KMS-11 (cell line): ENCODE measurements at regions not wholly inside any gene's neighbourhood (a gene's known extent, or its start where the extent isn't known, plus 50 kb on each side); places are given as distances from the start of the nearest gene placed in this dataset.

Source experiments
- H2AFZ ChIP-seq: fragments of 200-600 bp; sonication (generic); 2 replicates; pipeline ENCODE4 v1.6.1; 2016; ENCODE audit warnings: antibody characterized with exemption, mixed run types, low read depth
- H3K27ac ChIP-seq: fragments of 200-600 bp; sonication (generic); 2 replicates; pipeline ENCODE4 v1.6.1; 2016; ENCODE audit warnings: mild to moderate bottlenecking, mixed run types
- H3K27me3 ChIP-seq: fragments of 200-600 bp; sonication (generic); 2 replicates; pipeline ENCODE4 v1.6.1; 2017; ENCODE audit warnings: mild to moderate bottlenecking, low read depth, mixed run types, moderate library complexity; ENCODE audit not compliant: insufficient read depth
- H3K36me3 ChIP-seq: fragments of 200-600 bp; sonication (generic); 2 replicates; pipeline ENCODE4 v1.6.1; 2017; ENCODE audit warnings: mild to moderate bottlenecking, mixed run types; ENCODE audit not compliant: insufficient read depth
- H3K4me1 ChIP-seq: fragments of 200-600 bp; sonication (generic); 2 replicates; pipeline ENCODE4 v1.6.1; 2016; ENCODE audit warnings: mild to moderate bottlenecking, low read depth, mixed run types; ENCODE audit not compliant: poor library complexity, severe bottlenecking
- H3K4me2 ChIP-seq: fragments of 200-600 bp; sonication (generic); 2 replicates; pipeline ENCODE4 v1.7.0; 2016; ENCODE audit warnings: mild to moderate bottlenecking, mixed run types
- H3K4me3 ChIP-seq: fragments of 200-600 bp; sonication (generic); IDR thresholded peaks from 2 replicates; pipeline ENCODE4 v1.6.1; 2017; ENCODE audit warnings: low read depth, low read length, mixed read lengths; ENCODE audit not compliant: insufficient read depth
- H3K79me2 ChIP-seq: fragments of 200-600 bp; sonication (generic); 2 replicates; pipeline ENCODE4 v1.6.1; 2016; ENCODE audit warnings: low read depth, mixed run types; ENCODE audit not compliant: insufficient read depth
- H3K9ac ChIP-seq: fragments of 200-600 bp; sonication (generic); 2 replicates; pipeline ENCODE4 v1.6.1; 2016; ENCODE audit warnings: mild to moderate bottlenecking, mixed run types
- H4K20me1 ChIP-seq: fragments of 200-600 bp; sonication (generic); 2 replicates; pipeline ENCODE4 v1.6.1; 2016; ENCODE audit warnings: mild to moderate bottlenecking, mixed run types; ENCODE audit not compliant: insufficient read depth
- CTCF ChIP-seq: fragments of 200-600 bp; sonication (generic); conservative IDR thresholded peaks from 2 replicates; pipeline ENCODE4 v1.6.1; 2017; ENCODE audit warnings: low read depth, mild to moderate bottlenecking, antibody characterized with exemption, low read length, moderate library complexity, mixed read lengths

- peaks cover 8% of the 10 kb centered on the region for H3K4me1 ChIP-seq
- H4K20me1 ChIP-seq, result no peaks in the 10 kb centered on the region
- H3K4me3 ChIP-seq, result no peak overlapping the region
- no peak overlapping the region for H3K9ac ChIP-seq
- no peaks in the 10 kb centered on the region for H3K79me2 ChIP-seq
- H3K4me2 ChIP-seq, result no peak overlapping the region
- TF ChIP-seq CTCF, result no peak
- no peaks in the 10 kb centered on the region for H3K27me3 ChIP-seq
- H3K27ac ChIP-seq, result no peak overlapping the region
- H2AFZ ChIP-seq, result no peak overlapping the region
- H3K36me3 ChIP-seq, result no peaks in the 10 kb centered on the region
Measured at GRCh38 chr14:98189511-98189910, 1082.5 kb downstream of the BCL11B start.

- TF ChIP-seq CTCF, result no peak
- Histone ChIP-seq H3K4me1 (peaks cover 8% of the 10 kb centered on the region), H3K9ac (no peak overlapping the region), H3K4me3 (no peak overlapping the region), H3K27me3 (no peaks in the 10 kb centered on the region), H3K4me2 (no peak overlapping the region), H3K36me3 (no peaks in the 10 kb centered on the region), H2AFZ (no peak overlapping the region), H4K20me1 (no peaks in the 10 kb centered on the region), H3K79me2 (no peaks in the 10 kb centered on the region), H3K27ac (no peak overlapping the region)
Measured at GRCh38 chr14:98189944-98190343, 1082.1 kb downstream of the BCL11B start.

- H3K27me3 ChIP-seq, result no peaks in the 10 kb centered on the region
- TF ChIP-seq CTCF, result no peak
- H3K36me3 ChIP-seq, result no peaks in the 10 kb centered on the region
- no peak overlapping the region for H3K4me3 ChIP-seq
- H3K4me1 ChIP-seq, result peaks cover 38% of the 10 kb centered on the region
- no peak overlapping the region for H3K27ac ChIP-seq
- no peak overlapping the region for H3K4me2 ChIP-seq
- no peak overlapping the region for H2AFZ ChIP-seq
- no peak overlapping the region for H3K9ac ChIP-seq
- H4K20me1 ChIP-seq, result no peaks in the 10 kb centered on the region
- H3K79me2 ChIP-seq, result no peaks in the 10 kb centered on the region
Measured at GRCh38 chr14:98192946-98193345, 1079.1 kb downstream of the BCL11B start.

GRCh38 chr14:98194821-98195220, 1077.2 kb downstream of the BCL11B start:
- Histone ChIP-seq H3K79me2 (no peaks in the 10 kb centered on the region), H4K20me1 (no peaks in the 10 kb centered on the region), H3K27me3 (no peaks in the 10 kb centered on the region), H3K9ac (no peak overlapping the region), H3K4me2 (no peak overlapping the region), H3K4me3 (no peak overlapping the region), H2AFZ (no peak overlapping the region), H3K27ac (no peak overlapping the region), H3K4me1 (peaks cover 52% of the 10 kb centered on the region), H3K36me3 (no peaks in the 10 kb centered on the region)
- no peak for TF ChIP-seq CTCF
